M059J (cell line): ENCODE measurements at regions not wholly inside any gene's neighbourhood (a gene's known extent, or its start where the extent isn't known, plus 50 kb on each side); places are given as distances from the start of the nearest gene placed in this dataset.

Source experiments
- DNase-seq: peaks from one replicate; pipeline ENCODE4 v3.0.0-alpha.2; 2012; ENCODE audit warnings: low read depth

GRCh38 chr5:30734118-30734517 is 459.4 kb upstream of the CDH6 start:
- DNase-seq = no peak

- no peak for DNase-seq
Measured at GRCh38 chr5:30725073-30725472, 468.4 kb upstream of the CDH6 start.

GRCh38 chr5:30698217-30698616 is 495.3 kb upstream of the CDH6 start:
- no peak for DNase-seq

- DNase-seq = no peak
Measured at GRCh38 chr5:30693326-30693725, 500.2 kb upstream of the CDH6 start.

- DNase-seq = no peak
Measured at GRCh38 chr5:30690931-30691330, 502.6 kb upstream of the CDH6 start.

- DNase-seq = no peak
Measured at GRCh38 chr5:30687461-30687860, 506.0 kb upstream of the CDH6 start.

- no peak for DNase-seq
Measured at GRCh38 chr5:30686530-30686929, 507.0 kb upstream of the CDH6 start.

GRCh38 chr5:30676223-30676840 is 517.2 kb upstream of the CDH6 start:
- DNase-seq = no peak

- DNase-seq = no peak
Measured at GRCh38 chr5:30667293-30667692, 526.2 kb upstream of the CDH6 start.

- no peak for DNase-seq
Measured at GRCh38 chr5:30663536-30663935, 530.0 kb upstream of the CDH6 start.

GRCh38 chr5:30662373-30662772 is 531.1 kb upstream of the CDH6 start:
- DNase-seq = no peak

GRCh38 chr5:30661730-30662129 is 531.8 kb upstream of the CDH6 start:
- DNase-seq = no peak

GRCh38 chr5:30659417-30659816 is 534.1 kb upstream of the CDH6 start:
- no peak for DNase-seq

- DNase-seq = no peak
Measured at GRCh38 chr5:30650311-30650710, 543.2 kb upstream of the CDH6 start.

- no peak for DNase-seq
Measured at GRCh38 chr5:30638899-30639298, 554.6 kb upstream of the CDH6 start.

- no peak for DNase-seq
Measured at GRCh38 chr5:30627945-30628344, 565.5 kb upstream of the CDH6 start.

GRCh38 chr5:30626557-30626956 is 566.9 kb upstream of the CDH6 start:
- no peak for DNase-seq

GRCh38 chr5:30620481-30621085 is 572.9 kb upstream of the CDH6 start:
- no peak for DNase-seq

GRCh38 chr5:30608501-30608900 is 585.0 kb upstream of the CDH6 start:
- DNase-seq = no peak

GRCh38 chr5:30607301-30607894 is 586.1 kb upstream of the CDH6 start:
- DNase-seq = no peak

- no peak for DNase-seq
Measured at GRCh38 chr5:30605693-30606268, 587.7 kb upstream of the CDH6 start.

- DNase-seq = no peak
Measured at GRCh38 chr5:30604648-30605262, 588.7 kb upstream of the CDH6 start.

GRCh38 chr5:30600892-30601291 is 592.6 kb upstream of the CDH6 start:
- DNase-seq = no peak
